Left hindlimb (tissue), 1 donor: ENCODE measurements at regions not wholly inside any gene's neighbourhood (a gene's known extent, or its start where the extent isn't known, plus 50 kb on each side); places are given as distances from the start of the nearest gene placed in this dataset.

ENCODE experiments used
- DNase-seq: peaks from one replicate; pipeline ENCODE4 v3.0.0-alpha.2; 2018

- no peak for DNase-seq
Measured at GRCh38 chr10:90621577-90621976, 236.3 kb downstream of the HTR7 start.

DNA sequence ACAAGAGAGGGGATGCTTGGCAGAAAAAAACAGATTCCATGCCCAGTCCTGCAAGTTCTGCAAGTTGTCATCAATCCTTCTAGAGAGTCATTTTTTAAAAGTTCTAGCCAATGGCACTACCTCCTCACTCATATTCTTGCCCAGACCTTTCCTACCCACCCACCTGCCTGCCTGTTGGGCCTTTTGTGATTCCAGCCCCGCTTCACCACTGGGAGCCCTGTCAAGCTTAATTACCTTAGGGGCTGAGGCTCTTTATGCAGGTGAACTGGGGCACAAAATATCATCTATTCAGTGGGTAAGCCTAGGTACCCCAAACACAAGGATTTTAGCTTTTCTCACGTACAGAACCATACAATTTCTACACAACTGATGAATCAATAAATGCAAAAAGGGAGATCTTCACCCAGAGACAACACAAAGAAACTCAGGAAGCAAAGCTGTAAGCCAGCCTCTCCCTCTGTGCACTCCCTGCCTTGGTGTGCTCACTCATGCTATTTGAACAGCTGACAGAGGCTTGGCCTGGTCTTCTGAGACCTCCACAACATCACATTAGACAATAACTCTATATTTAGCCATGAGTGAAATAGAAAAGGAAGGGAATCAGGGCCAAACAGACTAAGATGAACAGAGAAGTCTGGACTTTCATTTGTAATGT lies 222.6 kb downstream of the HTR7 start:
- no peak for DNase-seq

GRCh38 chr10:90640756-90641155 lies 217.1 kb downstream of the HTR7 start:
- no peak for DNase-seq

GRCh38 chr10:90641731-90642130 lies 216.1 kb downstream of the HTR7 start:
- DNase-seq = no peak

DNA sequence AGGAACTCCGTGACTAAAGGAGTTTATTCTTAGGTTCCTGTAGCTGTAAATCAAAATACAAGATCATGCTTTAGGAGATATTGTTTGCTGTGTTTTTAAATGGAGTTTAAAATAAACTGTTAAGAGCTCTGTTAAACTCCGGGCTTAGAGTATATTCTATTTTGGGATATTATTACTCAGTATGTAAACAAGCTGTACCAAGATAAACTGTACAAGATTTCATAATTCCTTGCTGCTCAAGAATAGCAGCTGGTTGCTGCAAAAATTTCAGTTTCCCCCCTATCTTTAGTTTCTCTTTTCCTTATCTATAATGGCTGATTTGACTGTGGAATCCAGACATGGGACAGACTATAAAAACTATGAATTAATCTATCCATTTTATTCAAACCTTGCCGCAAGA lies 215.7 kb downstream of the HTR7 start:
- DNase-seq = no peak

- DNase-seq = no peak
Measured at GRCh38 chr10:90642650-90643049, 215.2 kb downstream of the HTR7 start.

GRCh38 chr10:90644165-90644564 lies 213.7 kb downstream of the HTR7 start:
- no peak for DNase-seq

GRCh38 chr10:90650858-90651257 lies 207.0 kb downstream of the HTR7 start:
- no peak for DNase-seq

DNA sequence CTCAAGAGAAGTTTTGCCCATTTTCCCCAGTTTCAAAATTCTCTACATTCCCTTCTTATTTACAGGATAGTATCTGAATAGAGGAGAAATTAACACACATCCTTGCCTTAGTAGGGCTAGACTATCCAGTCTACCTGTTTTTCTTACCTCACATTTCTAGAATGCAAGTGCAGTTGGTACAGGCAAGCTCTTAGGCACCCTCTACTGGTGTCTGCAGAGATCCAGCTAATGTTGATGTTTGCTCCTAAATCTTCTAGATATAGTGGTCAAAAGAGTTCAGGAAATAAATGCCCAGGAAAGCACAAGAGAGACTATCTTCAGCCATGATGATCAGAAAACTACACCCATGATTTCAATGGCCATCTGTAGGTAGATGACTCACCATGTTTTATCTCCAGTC lies 205.3 kb downstream of the HTR7 start:
- no peak for DNase-seq

GRCh38 chr10:90658791-90659190 lies 199.0 kb downstream of the HTR7 start:
- no peak for DNase-seq

- DNase-seq = no peak
Measured at GRCh38 chr10:90665905-90666662, 191.8 kb downstream of the HTR7 start.

DNA sequence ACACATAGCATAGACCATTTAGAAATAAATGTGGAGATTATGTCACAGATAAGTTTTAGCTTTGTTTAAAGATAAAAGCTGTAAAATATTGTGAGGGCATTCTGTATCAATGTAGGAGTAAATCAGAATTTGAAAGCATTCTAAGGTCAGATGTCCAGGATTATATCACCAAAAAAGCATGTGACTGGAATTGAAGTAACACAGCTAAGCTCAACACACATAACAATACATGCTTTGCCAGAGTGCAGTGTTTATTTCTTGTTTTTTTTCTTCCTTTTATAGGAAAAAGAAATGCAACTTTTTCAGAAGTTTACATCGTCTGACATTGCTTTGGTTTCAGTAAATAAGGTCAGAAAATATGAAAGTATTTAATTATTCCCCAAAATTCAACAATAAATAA lies 183.4 kb downstream of the HTR7 start:
- no peak for DNase-seq

DNA sequence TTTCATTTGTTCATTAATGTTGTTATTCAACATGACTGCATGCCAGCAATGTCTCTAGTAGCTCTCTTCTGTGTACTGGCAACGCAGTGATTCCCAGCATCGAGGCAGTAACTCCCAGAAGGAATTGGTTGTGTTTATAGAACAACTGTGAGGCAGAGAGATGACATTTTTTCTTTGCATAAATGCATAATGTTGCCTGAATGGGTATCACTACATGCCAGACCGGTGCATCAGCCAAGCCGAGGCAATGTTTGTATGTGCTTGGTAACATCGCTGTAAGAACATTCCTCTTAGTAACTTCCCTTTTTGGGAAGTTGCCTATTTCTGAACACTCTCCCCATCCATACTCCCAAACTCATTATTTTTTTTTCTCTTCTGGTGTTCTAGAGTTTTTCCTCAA lies 182.9 kb downstream of the HTR7 start:
- DNase-seq = no peak

GRCh38 chr10:90675621-90676020 lies 182.2 kb downstream of the HTR7 start:
- DNase-seq = no peak
